ENCODE measurements at regions not wholly inside any gene's neighbourhood (a gene's known extent, or its start where the extent isn't known, plus 50 kb on each side); places are given as distances from the start of the nearest gene placed in this dataset.
A peak's percentile ranks its signal among the peaks of the same experiment; 100 is the strongest.
"Not testable (repeated sequence)": the region's sequence is repeated elsewhere in the genome, so short reads cannot be mapped to it uniquely, and the experiment has no call there.

DNA sequence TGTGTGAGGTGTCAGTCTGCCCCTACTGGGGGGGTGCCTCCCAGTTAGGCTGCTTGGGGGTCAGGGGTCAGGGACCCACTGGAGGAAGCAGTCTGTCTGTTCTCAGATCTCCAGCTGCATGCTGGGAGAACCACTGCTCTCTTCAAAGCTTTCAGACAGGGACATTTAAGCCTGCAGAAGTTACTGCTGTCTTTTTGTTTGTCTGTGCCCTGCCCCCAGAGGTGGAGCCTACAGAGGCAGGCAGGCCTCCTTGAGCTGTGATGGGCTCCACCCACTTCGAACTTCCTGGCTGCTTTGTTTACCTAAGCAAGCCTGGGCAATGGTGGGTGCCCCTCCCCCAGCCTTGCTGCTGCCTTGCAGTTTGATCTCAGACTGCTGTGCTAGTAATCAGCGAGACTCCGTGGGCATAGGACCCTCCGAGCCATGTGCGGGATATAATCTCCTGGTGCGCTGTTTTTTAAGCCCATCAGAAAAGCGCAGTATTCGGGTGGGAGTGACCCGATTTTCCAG, 153.7 kb upstream of the RXFP1 start:
- intact Hi-C loops (cut with micrococcal nuclease); H3K9me3 ChIP-seq (replicated peaks; ENCODE audit: control insufficient read depth, insufficient read depth, low read depth, low read length); BruUV-seq (replicated peaks); H3K27ac ChIP-seq (ENCODE audit: extremely low read depth, low read depth, low read length); H3K9me1 ChIP-seq (ENCODE audit: control insufficient read depth, insufficient read depth, low read length); H3K79me2 ChIP-seq (ENCODE audit: control insufficient read depth, insufficient read depth, low read length); in situ Hi-C loops (cut with MboI); H3K9ac ChIP-seq (ENCODE audit: insufficient read depth in 1 of 2, low read depth in 2 of 2, low read length in 2 of 2); FAIRE-seq; ATAC-seq; POLR2A ChIA-PET; H3K36me3 ChIP-seq (ENCODE audit: control insufficient read depth, insufficient read depth, low read length); H3K4me1 ChIP-seq (replicated peaks in 1 of 2; ENCODE audit: control insufficient read depth in 2 of 2, insufficient read depth in 2 of 2, low read length in 2 of 2); H3K4me2 ChIP-seq (ENCODE audit: insufficient read depth, low read length); H3K27me3 ChIP-seq (ENCODE audit: control insufficient read depth in 2 of 2, insufficient read depth in 2 of 2, low read length in 2 of 2); CTCF ChIA-PET (ENCODE audit: low intra/inter-chr PET ratio); H3K4me3 ChIP-seq; H4K20me1 ChIP-seq (replicated peaks; ENCODE audit: control insufficient read depth, insufficient read depth, low read length): not testable (repeated sequence)
- 7% methylated on average over 9 of the region's 9 CpGs for WGBS (ENCODE audit: insufficient coverage, low coverage, missing lambda C conversion rate)
- DNase-seq (ENCODE audit: extremely low read depth in 1 of 4, low spot score in 3 of 4), result peak in 1 of 4 experiments; percentile 9
- TF ChIP-seq FOXA3 (CRISPR knock-in tag; conservative IDR thresholded peaks at IDR 0.05 in 1 of 2, IDR thresholded peaks at IDR 0.05 in 1 of 2) (peak in 1 of 2 experiments; percentile 83; a peak in 2 of 4 replicates), CTBP1 (IDR thresholded peaks at IDR 0.05; ENCODE audit: borderline replicate concordance) (0 out of 2 replicates have a peak, but pooled peaks have one; percentile 21)
- H2AFZ ChIP-seq (ENCODE audit: low read depth, low read length), result peak overlapping the region; percentile 51; the same call in 1 of the 2 replicates

DNA sequence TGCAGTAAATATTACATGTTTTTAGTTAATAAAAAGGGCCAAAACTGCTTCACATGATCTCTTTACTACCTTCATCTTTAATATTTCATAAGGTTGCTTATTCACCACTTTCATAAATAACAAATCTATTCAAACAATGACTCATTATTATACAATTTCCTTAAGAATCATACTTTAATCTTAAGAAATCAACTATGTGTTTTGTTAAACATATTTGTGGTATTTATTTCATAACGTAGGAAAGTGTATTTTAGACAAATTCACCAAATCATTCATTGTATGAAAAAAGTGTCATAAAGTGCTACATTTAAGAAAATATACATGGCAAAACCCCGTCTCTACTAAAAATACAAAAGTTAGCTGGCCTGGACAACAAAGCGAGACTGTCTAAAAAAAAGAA, 150.5 kb upstream of the RXFP1 start:
- in situ Hi-C loops (cut with MboI) (no loop called here), intact Hi-C loops (cut with micrococcal nuclease) (no loop called here)
- no peak overlapping the region for H3K4me2 ChIP-seq (ENCODE audit: insufficient read depth, low read length)
- ChIA-PET CTCF (ENCODE audit: low intra/inter-chr PET ratio) (no interaction called here), POLR2A (no interaction called here)
- WGBS (ENCODE audit: insufficient coverage, low coverage, missing lambda C conversion rate), result 7% methylated on average over 3 of the region's 3 CpGs
- no TSS peak for BruUV-seq (replicated peaks)
- no peak overlapping the region for H3K27ac ChIP-seq (ENCODE audit: extremely low read depth, low read depth, low read length)
- DNase-seq (ENCODE audit: extremely low read depth in 1 of 4, low spot score in 3 of 4) (no peak), FAIRE-seq (no peak), ATAC-seq (no peak)
- H4K20me1 ChIP-seq (replicated peaks; ENCODE audit: control insufficient read depth, insufficient read depth, low read length), result no peaks in the 10 kb centered on the region
- H3K4me1 ChIP-seq (replicated peaks in 1 of 2; ENCODE audit: control insufficient read depth in 2 of 2, insufficient read depth in 2 of 2, low read length in 2 of 2), result no peaks in the 10 kb centered on the region
- H3K36me3 ChIP-seq (ENCODE audit: control insufficient read depth, insufficient read depth, low read length), result no peaks in the 10 kb centered on the region
- H3K9me1 ChIP-seq (ENCODE audit: control insufficient read depth, insufficient read depth, low read length), result no peaks in the 10 kb centered on the region
- H2AFZ ChIP-seq (ENCODE audit: low read depth, low read length), result no peak overlapping the region
- no peaks in the 10 kb centered on the region for H3K27me3 ChIP-seq (ENCODE audit: control insufficient read depth in 2 of 2, insufficient read depth in 2 of 2, low read length in 2 of 2)
- H3K4me3 ChIP-seq, result no peak overlapping the region
- no peak overlapping the region for H3K9ac ChIP-seq (ENCODE audit: insufficient read depth in 1 of 2, low read depth in 2 of 2, low read length in 2 of 2)
- no peaks in the 10 kb centered on the region for H3K79me2 ChIP-seq (ENCODE audit: control insufficient read depth, insufficient read depth, low read length)
- H3K9me3 ChIP-seq (replicated peaks; ENCODE audit: control insufficient read depth, insufficient read depth, low read depth, low read length), result no peaks in the 10 kb centered on the region; the same call in 1 of the 2 replicates
- TF ChIP-seq, protein P1, sequence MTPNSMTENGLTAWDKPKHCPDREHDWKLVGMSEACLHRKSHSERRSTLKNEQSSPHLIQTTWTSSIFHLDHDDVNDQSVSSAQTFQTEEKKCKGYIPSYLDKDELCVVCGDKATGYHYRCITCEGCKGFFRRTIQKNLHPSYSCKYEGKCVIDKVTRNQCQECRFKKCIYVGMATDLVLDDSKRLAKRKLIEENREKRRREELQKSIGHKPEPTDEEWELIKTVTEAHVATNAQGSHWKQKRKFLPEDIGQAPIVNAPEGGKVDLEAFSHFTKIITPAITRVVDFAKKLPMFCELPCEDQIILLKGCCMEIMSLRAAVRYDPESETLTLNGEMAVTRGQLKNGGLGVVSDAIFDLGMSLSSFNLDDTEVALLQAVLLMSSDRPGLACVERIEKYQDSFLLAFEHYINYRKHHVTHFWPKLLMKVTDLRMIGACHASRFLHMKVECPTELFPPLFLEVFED (CRISPR knock-in tag; conservative IDR thresholded peaks at IDR 0.05), result no peak
- TF ChIP-seq, protein P2, sequence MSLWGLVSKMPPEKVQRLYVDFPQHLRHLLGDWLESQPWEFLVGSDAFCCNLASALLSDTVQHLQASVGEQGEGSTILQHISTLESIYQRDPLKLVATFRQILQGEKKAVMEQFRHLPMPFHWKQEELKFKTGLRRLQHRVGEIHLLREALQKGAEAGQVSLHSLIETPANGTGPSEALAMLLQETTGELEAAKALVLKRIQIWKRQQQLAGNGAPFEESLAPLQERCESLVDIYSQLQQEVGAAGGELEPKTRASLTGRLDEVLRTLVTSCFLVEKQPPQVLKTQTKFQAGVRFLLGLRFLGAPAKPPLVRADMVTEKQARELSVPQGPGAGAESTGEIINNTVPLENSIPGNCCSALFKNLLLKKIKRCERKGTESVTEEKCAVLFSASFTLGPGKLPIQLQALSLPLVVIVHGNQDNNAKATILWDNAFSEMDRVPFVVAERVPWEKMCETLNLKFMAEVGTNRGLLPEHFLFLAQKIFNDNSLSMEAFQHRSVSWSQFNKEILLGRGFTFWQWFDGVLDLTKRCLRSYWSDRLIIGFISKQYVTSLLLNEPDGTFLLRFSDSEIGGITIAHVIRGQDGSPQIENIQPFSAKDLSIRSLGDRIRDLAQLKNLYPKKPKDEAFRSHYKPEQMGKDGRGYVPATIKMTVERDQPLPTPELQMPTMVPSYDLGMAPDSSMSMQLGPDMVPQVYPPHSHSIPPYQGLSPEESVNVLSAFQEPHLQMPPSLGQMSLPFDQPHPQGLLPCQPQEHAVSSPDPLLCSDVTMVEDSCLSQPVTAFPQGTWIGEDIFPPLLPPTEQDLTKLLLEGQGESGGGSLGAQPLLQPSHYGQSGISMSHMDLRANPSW (CRISPR knock-in tag; IDR thresholded peaks at IDR 0.05), result no peak
- TF ChIP-seq, protein P3, sequence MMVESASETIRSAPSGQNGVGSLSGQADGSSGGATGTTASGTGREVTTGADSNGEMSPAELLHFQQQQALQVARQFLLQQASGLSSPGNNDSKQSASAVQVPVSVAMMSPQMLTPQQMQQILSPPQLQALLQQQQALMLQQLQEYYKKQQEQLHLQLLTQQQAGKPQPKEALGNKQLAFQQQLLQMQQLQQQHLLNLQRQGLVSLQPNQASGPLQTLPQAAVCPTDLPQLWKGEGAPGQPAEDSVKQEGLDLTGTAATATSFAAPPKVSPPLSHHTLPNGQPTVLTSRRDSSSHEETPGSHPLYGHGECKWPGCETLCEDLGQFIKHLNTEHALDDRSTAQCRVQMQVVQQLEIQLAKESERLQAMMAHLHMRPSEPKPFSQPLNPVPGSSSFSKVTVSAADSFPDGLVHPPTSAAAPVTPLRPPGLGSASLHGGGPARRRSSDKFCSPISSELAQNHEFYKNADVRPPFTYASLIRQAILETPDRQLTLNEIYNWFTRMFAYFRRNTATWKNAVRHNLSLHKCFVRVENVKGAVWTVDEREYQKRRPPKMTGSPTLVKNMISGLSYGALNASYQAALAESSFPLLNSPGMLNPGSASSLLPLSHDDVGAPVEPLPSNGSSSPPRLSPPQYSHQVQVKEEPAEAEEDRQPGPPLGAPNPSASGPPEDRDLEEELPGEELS (CRISPR knock-in tag; IDR thresholded peaks at IDR 0.05; ENCODE audit: borderline replicate concordance), result no peak
- TF ChIP-seq, protein P4, sequence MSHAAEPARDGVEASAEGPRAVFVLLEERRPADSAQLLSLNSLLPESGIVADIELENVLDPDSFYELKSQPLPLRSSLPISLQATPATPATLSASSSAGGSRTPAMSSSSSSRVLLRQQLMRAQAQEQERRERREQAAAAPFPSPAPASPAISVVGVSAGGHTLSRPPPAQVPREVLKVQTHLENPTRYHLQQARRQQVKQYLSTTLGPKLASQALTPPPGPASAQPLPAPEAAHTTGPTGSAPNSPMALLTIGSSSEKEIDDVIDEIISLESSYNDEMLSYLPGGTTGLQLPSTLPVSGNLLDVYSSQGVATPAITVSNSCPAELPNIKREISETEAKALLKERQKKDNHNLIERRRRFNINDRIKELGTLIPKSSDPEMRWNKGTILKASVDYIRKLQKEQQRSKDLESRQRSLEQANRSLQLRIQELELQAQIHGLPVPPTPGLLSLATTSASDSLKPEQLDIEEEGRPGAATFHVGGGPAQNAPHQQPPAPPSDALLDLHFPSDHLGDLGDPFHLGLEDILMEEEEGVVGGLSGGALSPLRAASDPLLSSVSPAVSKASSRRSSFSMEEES (CRISPR knock-in tag; IDR thresholded peaks at IDR 0.05), result no peak
- no peak for TF ChIP-seq L3MBTL2 (IDR thresholded peaks at IDR 0.05)
